Esophagus muscularis mucosa (tissue), 3 donors: ENCODE measurements at regions not wholly inside any gene's neighbourhood (a gene's known extent, or its start where the extent isn't known, plus 50 kb on each side); places are given as distances from the start of the nearest gene placed in this dataset.

ENCODE experiments used
- POLR2A ChIP-seq: fragments of 450-650 bp; IDR thresholded peaks from one replicate; pipeline ENCODE4 v1.6.1; 2017; ENCODE audit warnings: antibody characterized with exemption, moderate library complexity, mild to moderate bottlenecking, low read depth
- TF ChIP-seq, protein P1 (sequence below), 3 experiments: fragments of 200-600 bp in 2 of 3; fragments of 450-650 bp in 1 of 3; sonication (generic) in 2 of 3; IDR thresholded peaks; one replicate each; pipeline ENCODE4 v1.5.1; 2017 to 2019; ENCODE audit warnings: antibody characterized with exemption in 3 of 3, mild to moderate bottlenecking in 2 of 3, moderate library complexity in 1 of 3

DNA sequence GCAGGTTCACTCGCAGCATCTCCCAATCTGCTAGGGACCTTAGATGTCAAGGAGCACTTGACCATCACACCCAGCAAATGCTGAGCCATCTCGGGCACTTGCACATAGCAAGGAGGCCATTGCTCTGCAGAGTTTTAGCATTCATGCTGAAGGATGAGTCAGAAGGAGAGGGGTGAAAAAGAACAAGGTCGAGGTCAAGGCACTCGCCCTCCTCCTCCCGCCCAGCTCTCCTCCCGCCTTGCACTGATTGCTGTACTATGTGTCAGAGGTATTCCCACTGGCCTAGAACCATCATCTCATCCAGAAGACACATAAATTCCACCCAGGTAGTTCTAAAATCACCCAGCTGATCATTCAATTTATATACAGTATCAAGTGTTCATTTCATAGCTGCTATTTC lies 255.1 kb upstream of the SP4 start:
- TF ChIP-seq, protein P1, sequence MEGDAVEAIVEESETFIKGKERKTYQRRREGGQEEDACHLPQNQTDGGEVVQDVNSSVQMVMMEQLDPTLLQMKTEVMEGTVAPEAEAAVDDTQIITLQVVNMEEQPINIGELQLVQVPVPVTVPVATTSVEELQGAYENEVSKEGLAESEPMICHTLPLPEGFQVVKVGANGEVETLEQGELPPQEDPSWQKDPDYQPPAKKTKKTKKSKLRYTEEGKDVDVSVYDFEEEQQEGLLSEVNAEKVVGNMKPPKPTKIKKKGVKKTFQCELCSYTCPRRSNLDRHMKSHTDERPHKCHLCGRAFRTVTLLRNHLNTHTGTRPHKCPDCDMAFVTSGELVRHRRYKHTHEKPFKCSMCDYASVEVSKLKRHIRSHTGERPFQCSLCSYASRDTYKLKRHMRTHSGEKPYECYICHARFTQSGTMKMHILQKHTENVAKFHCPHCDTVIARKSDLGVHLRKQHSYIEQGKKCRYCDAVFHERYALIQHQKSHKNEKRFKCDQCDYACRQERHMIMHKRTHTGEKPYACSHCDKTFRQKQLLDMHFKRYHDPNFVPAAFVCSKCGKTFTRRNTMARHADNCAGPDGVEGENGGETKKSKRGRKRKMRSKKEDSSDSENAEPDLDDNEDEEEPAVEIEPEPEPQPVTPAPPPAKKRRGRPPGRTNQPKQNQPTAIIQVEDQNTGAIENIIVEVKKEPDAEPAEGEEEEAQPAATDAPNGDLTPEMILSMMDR (IDR thresholded peaks at IDR 0.05), result no peak
- TF ChIP-seq POLR2A, result no peak
